ENCODE measurements at regions not wholly inside any gene's neighbourhood (a gene's known extent, or its start where the extent isn't known, plus 50 kb on each side); places are given as distances from the start of the nearest gene placed in this dataset.

DNA sequence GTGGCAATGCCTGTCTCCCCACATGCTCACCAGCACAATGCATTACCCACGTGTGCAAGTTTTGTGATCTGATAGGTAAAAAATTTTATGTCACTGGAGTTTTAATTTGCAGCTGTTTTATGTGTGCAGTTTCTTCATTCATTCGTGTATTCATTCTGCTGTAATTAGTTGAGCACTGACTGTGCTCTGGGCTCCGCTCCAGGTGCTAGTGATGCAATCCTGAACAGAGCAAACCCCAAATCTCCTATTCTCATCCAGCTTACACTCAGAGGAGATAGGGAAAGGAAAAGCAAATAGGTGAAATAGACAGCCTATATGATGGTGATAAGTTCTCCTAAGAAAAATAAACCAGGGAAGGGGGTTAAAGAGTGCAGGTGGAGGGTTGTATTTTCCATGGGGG lies 148.4 kb downstream of the TENT4A start:
- Histone ChIP-seq H3K36me3 (ENCODE audit: control insufficient read depth, insufficient read depth, low read length) (no peaks in the 10 kb centered on the region), H3K4me3 (ENCODE audit: low read depth in 2 of 2, low read length in 2 of 2) (no peak overlapping the region), H3K4me1 (ENCODE audit: control insufficient read depth, insufficient read depth, low read length) (no peaks in the 10 kb centered on the region), H3K27ac (ENCODE audit: low read length) (no peak overlapping the region), H3K9me3 (ENCODE audit: control insufficient read depth, insufficient read depth, low read depth, low read length) (no peaks in the 10 kb centered on the region), H3K27me3 (ENCODE audit: control insufficient read depth, insufficient read depth, low read length) (no peaks in the 10 kb centered on the region; the same call in 1 of the 2 replicates)
- BruUV-seq (replicated peaks): no TSS peak
- no peak for TF ChIP-seq POLR2AphosphoS5 (IDR thresholded peaks at IDR 0.05; ENCODE audit: low read depth, low read length)
- TF ChIP-seq, protein P1, sequence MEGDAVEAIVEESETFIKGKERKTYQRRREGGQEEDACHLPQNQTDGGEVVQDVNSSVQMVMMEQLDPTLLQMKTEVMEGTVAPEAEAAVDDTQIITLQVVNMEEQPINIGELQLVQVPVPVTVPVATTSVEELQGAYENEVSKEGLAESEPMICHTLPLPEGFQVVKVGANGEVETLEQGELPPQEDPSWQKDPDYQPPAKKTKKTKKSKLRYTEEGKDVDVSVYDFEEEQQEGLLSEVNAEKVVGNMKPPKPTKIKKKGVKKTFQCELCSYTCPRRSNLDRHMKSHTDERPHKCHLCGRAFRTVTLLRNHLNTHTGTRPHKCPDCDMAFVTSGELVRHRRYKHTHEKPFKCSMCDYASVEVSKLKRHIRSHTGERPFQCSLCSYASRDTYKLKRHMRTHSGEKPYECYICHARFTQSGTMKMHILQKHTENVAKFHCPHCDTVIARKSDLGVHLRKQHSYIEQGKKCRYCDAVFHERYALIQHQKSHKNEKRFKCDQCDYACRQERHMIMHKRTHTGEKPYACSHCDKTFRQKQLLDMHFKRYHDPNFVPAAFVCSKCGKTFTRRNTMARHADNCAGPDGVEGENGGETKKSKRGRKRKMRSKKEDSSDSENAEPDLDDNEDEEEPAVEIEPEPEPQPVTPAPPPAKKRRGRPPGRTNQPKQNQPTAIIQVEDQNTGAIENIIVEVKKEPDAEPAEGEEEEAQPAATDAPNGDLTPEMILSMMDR (IDR thresholded peaks at IDR 0.05): no peak
- no peak for TF ChIP-seq TCF7L2 (IDR thresholded peaks at IDR 0.05; ENCODE audit: low read depth, low read length)
- TF ChIP-seq, protein P2, sequence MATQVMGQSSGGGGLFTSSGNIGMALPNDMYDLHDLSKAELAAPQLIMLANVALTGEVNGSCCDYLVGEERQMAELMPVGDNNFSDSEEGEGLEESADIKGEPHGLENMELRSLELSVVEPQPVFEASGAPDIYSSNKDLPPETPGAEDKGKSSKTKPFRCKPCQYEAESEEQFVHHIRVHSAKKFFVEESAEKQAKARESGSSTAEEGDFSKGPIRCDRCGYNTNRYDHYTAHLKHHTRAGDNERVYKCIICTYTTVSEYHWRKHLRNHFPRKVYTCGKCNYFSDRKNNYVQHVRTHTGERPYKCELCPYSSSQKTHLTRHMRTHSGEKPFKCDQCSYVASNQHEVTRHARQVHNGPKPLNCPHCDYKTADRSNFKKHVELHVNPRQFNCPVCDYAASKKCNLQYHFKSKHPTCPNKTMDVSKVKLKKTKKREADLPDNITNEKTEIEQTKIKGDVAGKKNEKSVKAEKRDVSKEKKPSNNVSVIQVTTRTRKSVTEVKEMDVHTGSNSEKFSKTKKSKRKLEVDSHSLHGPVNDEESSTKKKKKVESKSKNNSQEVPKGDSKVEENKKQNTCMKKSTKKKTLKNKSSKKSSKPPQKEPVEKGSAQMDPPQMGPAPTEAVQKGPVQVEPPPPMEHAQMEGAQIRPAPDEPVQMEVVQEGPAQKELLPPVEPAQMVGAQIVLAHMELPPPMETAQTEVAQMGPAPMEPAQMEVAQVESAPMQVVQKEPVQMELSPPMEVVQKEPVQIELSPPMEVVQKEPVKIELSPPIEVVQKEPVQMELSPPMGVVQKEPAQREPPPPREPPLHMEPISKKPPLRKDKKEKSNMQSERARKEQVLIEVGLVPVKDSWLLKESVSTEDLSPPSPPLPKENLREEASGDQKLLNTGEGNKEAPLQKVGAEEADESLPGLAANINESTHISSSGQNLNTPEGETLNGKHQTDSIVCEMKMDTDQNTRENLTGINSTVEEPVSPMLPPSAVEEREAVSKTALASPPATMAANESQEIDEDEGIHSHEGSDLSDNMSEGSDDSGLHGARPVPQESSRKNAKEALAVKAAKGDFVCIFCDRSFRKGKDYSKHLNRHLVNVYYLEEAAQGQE (IDR thresholded peaks at IDR 0.05; ENCODE audit: insufficient read depth in 1 of 2, low read depth in 2 of 2, low read length in 1 of 2): no peak
- TF ChIP-seq SIN3A (IDR thresholded peaks at IDR 0.05; ENCODE audit: borderline replicate concordance, insufficient read depth, low read depth, low read length): no peak
- ChIA-PET CTCF (no interaction called here), POLR2A (no interaction called here)
- no peak for ATAC-seq
- no peak for DNase-seq (ENCODE audit: low read depth, low spot score)
- in situ Hi-C loops (cut with HindIII; ENCODE audit: low pct_unique_long_range_greater_than_20kb, low sequenced_read_pairs): no loop called here
- intact Hi-C loops (cut with micrococcal nuclease; ENCODE audit: unreplicated experiment): no loop called here

DNA sequence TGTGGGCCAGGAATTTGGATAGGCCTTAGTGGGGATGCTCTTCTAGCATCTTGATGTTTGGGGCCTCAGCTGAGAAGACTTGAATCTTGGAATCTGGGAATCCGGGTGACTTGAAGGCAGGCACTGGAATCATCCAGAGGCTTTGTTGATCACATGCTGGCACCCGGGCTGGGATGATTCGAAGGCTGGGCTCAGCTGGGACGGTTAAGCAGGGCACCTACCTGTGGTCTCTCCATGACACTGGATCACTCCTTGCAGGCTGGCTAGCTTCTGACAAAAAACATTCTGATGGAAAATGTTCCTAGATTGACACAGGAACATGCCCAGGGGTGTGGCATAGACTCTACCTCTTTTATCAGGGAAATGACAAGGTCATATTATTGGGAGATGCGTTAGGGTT lies 149.1 kb downstream of the TENT4A start:
- BruUV-seq (replicated peaks): no TSS peak
- DNase-seq (ENCODE audit: low read depth, low spot score): no peak
- Histone ChIP-seq H3K27me3 (ENCODE audit: control insufficient read depth, insufficient read depth, low read length) (no peaks in the 10 kb centered on the region; the same call in 1 of the 2 replicates), H3K9me3 (ENCODE audit: control insufficient read depth, insufficient read depth, low read depth, low read length) (no peaks in the 10 kb centered on the region), H3K27ac (ENCODE audit: low read length) (no peak overlapping the region), H3K4me1 (ENCODE audit: control insufficient read depth, insufficient read depth, low read length) (no peaks in the 10 kb centered on the region), H3K4me3 (ENCODE audit: low read depth in 2 of 2, low read length in 2 of 2) (no peak overlapping the region), H3K36me3 (ENCODE audit: control insufficient read depth, insufficient read depth, low read length) (no peaks in the 10 kb centered on the region)
- ChIA-PET POLR2A (no interaction called here), CTCF (no interaction called here)
- intact Hi-C loops (cut with micrococcal nuclease; ENCODE audit: unreplicated experiment) (no loop called here), in situ Hi-C loops (cut with HindIII; ENCODE audit: low pct_unique_long_range_greater_than_20kb, low sequenced_read_pairs) (no loop called here)
- no peak for TF ChIP-seq SIN3A (IDR thresholded peaks at IDR 0.05; ENCODE audit: borderline replicate concordance, insufficient read depth, low read depth, low read length)
- TF ChIP-seq, protein P1 (IDR thresholded peaks at IDR 0.05): no peak
- no peak for TF ChIP-seq TCF7L2 (IDR thresholded peaks at IDR 0.05; ENCODE audit: low read depth, low read length)
- TF ChIP-seq, protein P2 (IDR thresholded peaks at IDR 0.05; ENCODE audit: insufficient read depth in 1 of 2, low read depth in 2 of 2, low read length in 1 of 2): no peak
- no peak for TF ChIP-seq POLR2AphosphoS5 (IDR thresholded peaks at IDR 0.05; ENCODE audit: low read depth, low read length)
- no peak for ATAC-seq

All from Panc1 (cell line).